HCEC 1CT (cell line): ENCODE measurements at regions not wholly inside any gene's neighbourhood (a gene's known extent, or its start where the extent isn't known, plus 50 kb on each side); places are given as distances from the start of the nearest gene placed in this dataset.
"Not testable (repeated sequence)": the region's sequence is repeated elsewhere in the genome, so short reads cannot be mapped to it uniquely, and the experiment has no call there.

Source experiments
- DNase-seq: peaks from one replicate; pipeline ENCODE4 v3.0.0-alpha.2; 2017

- DNase-seq: no peak
Observed at GRCh38 chr12:87230441-87230840, 798.8 kb downstream of the C12orf50 start.

DNA sequence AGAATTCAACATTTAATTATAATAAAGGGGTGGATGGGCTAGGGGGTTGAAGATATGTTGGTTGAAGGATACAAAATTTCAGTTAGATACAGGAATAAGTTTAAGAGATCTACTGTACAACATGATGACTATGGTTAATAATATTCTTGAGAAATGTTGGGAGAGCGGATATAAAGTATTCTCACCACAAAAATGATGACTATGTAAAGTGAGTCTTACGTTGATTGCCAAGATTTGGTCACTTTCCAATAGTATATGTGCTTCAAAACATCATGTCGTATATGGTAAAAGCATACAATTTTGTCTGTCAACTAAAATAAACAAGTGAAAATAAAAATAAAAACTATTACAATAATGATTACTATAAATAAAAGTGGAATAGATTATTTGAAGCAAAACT lies 802.0 kb downstream of the C12orf50 start:
- DNase-seq: peak; percentile 65

GRCh38 chr12:87217491-87217890 lies 811.7 kb downstream of the C12orf50 start:
- DNase-seq: peak; percentile 5

GRCh38 chr12:87216436-87216835 lies 812.8 kb downstream of the C12orf50 start:
- DNase-seq: peak; percentile 32

DNA sequence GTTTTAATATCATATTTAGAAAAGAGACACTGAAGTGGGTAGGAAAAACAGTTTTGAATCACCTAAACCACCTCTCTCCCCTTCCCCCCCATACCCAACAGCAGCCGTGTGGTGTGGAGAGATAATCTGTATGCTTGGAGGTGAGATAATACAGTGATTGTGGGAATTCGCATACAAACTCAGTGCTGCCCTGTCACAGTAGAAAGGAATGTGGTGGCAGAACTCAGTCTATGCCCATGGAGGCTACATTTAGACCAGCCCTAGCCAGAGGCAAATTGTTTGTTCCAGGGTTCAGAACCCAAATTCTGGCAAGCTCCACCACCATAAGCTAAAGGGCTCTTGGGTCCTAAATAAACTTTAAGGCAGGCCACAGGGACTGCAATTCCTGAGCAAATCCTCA lies 827.0 kb downstream of the C12orf50 start:
- no peak for DNase-seq

DNA sequence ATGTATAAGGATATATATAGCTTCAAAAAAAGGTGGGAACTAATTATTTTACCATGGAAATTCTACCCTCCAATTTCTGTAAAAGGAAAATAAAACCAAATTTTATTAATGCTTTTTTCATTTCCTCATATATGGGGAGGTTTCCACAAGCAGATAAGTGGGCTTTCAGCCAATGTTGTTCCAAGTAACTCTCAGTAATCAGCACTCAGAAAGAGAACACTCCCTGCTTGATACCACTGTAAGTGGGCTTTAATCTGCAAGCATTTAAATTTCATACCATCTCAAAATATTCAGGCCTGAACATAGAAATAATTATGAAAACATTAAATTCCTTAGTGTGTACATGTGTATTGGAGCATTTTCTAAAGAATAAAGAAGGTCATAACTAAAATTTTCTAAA lies 827.6 kb downstream of the C12orf50 start:
- no peak for DNase-seq

- DNase-seq: no peak
Observed at GRCh38 chr12:87200289-87200979, 828.8 kb downstream of the C12orf50 start.

- no peak for DNase-seq
Observed at GRCh38 chr12:87198181-87198580, 831.0 kb downstream of the C12orf50 start.

GRCh38 chr12:87196321-87196720 lies 832.9 kb downstream of the C12orf50 start:
- no peak for DNase-seq

DNA sequence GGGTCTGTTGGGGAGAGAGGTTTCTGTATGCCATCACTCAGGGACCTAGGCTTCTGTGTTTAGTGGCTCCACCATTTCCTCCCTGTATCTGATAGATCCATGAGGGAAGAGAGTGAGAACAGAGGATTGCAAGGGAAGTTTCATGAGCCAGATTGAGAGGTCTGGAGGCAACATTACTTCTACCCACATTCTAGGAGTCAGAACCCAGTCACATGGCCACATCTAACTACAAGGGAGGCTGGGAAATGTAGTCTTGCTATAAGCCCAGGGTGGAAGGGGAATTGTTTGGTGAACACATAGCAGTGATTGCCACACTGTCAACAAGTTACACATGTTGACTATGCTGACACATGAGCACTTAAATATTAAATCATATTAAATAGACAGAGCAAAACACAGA lies 834.8 kb downstream of the C12orf50 start:
- DNase-seq: not testable (repeated sequence)

DNA sequence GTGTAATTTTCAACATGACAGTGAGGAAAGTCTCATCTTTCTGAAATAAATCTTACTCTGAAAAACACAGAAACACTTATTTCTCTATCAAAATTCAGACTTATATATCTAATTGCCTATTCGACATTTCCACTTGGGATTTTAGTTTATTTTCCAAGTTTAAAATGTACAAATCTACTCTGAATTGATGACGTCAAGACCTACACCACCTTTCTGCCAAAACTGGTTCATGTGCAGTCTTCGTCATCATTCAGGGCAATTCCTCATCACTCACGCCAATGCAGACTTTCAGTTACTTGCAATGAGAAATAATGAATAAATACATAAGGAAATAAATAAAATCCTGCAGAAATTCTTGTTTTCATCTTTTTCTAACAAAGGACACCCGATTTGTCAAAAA lies 843.8 kb downstream of the C12orf50 start:
- DNase-seq: no peak

DNA sequence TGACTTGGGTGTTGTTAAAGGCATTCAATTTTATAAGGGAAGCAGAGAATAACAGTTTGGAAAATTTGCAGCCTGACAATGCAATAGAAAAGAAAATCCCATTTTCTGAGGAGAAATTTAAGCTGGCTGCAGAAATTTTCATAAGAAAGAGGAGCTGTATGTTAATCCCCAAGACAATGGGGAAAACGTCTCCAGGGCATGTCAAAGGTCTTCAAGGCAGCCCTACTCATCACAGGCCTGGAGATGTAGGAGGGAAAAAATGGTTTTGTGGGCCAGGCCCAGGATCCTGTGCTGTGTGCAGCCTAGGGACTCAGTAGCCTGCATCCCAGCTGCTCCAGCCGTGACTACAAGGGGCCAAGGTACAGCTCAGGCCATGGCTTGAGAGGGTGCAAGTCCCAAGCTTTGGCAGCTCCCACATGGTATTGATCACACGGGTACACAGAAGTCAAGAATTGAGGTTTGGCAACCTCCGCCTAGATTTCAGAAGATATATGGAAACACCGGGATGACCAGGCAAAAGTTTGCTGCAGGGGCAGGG lies 846.4 kb downstream of the C12orf50 start:
- no peak for DNase-seq

- DNase-seq: no peak
Observed at GRCh38 chr12:87171356-87171755, 857.8 kb downstream of the C12orf50 start.

GRCh38 chr12:87169010-87169409 lies 860.2 kb downstream of the C12orf50 start:
- DNase-seq: no peak

GRCh38 chr12:87165733-87166375 lies 863.3 kb downstream of the C12orf50 start:
- no peak for DNase-seq

GRCh38 chr12:87163122-87163521 lies 866.1 kb downstream of the C12orf50 start:
- peak; percentile 6 for DNase-seq

- no peak for DNase-seq
Observed at GRCh38 chr12:87160848-87161601, 868.2 kb downstream of the C12orf50 start.

- DNase-seq: peak; percentile 91
Observed at GRCh38 chr12:87157791-87158190, 871.4 kb downstream of the C12orf50 start.

DNA sequence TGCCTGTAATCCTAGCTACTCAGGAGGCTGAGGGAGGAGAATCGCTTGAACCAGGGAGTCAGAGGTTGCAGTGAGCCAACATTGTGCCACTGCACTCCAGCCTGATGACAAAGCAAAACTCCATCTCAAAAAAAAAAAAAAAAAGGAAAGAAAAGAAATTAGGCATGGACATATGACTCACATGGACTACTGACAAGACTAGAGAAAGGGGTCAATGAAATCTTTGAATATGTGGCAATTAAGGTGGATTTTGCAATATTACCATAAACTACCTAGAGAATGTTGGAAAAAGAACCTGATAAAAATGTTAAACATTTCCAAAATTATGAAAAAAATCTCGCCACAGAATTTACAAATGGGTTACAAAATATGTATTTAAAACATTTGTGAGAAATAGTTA lies 873.6 kb downstream of the C12orf50 start:
- peak; percentile 57 for DNase-seq

- no peak for DNase-seq
Observed at GRCh38 chr12:87152841-87153528, 876.2 kb downstream of the C12orf50 start.

GRCh38 chr12:87152075-87152474 lies 877.1 kb downstream of the C12orf50 start:
- DNase-seq: no peak

GRCh38 chr12:87150969-87151662 lies 878.1 kb downstream of the C12orf50 start:
- DNase-seq: no peak
